HG03575 (cell line): ENCODE measurements at regions not wholly inside any gene's neighbourhood (a gene's known extent, or its start where the extent isn't known, plus 50 kb on each side); places are given as distances from the start of the nearest gene placed in this dataset.
"Not testable (repeated sequence)": the region's sequence is repeated elsewhere in the genome, so short reads cannot be mapped to it uniquely, and the experiment has no call there.

Experiments
- ATAC-seq: cut with Tn5 transposase; IDR thresholded peaks from one replicate; pipeline ENCODE4 v1.9.1; 2021; ENCODE audit not compliant: unreplicated experiment, insufficient number of reproducible peaks, low FRiP score; ENCODE audit errors: extremely low read depth

- ATAC-seq = no peak
Observed at GRCh38 chr3:177249203-177249602, 51.9 kb upstream of the TBL1XR1 start.

- no peak for ATAC-seq
Observed at GRCh38 chr3:177250151-177250550, 52.9 kb upstream of the TBL1XR1 start.

GRCh38 chr3:177251755-177252154 lies 54.5 kb upstream of the TBL1XR1 start:
- no peak for ATAC-seq

GRCh38 chr3:177257006-177257405 lies 59.7 kb upstream of the TBL1XR1 start:
- no peak for ATAC-seq

GRCh38 chr3:177257625-177258024 lies 60.3 kb upstream of the TBL1XR1 start:
- no peak for ATAC-seq

GRCh38 chr3:177262396-177262795 lies 65.1 kb upstream of the TBL1XR1 start:
- no peak for ATAC-seq

GRCh38 chr3:177263615-177264368 lies 66.5 kb upstream of the TBL1XR1 start:
- ATAC-seq = no peak

- not testable (repeated sequence) for ATAC-seq
Observed at GRCh38 chr3:177271811-177272501, 74.7 kb upstream of the TBL1XR1 start.

- no peak for ATAC-seq
Observed at GRCh38 chr3:177278016-177278415, 80.7 kb upstream of the TBL1XR1 start.

GRCh38 chr3:177279118-177279815 lies 82.0 kb upstream of the TBL1XR1 start:
- no peak for ATAC-seq

GRCh38 chr3:177281292-177282118 lies 84.2 kb upstream of the TBL1XR1 start:
- no peak for ATAC-seq

- no peak for ATAC-seq
Observed at GRCh38 chr3:177282119-177282655, 84.9 kb upstream of the TBL1XR1 start.

GRCh38 chr3:177283983-177284382 lies 86.7 kb upstream of the TBL1XR1 start:
- no peak for ATAC-seq

GRCh38 chr3:177284383-177284881 lies 87.2 kb upstream of the TBL1XR1 start:
- ATAC-seq = no peak

- no peak for ATAC-seq
Observed at GRCh38 chr3:177286034-177286433, 88.8 kb upstream of the TBL1XR1 start.

- ATAC-seq = no peak
Observed at GRCh38 chr3:177287231-177287630, 89.9 kb upstream of the TBL1XR1 start.

GRCh38 chr3:177290633-177291032 lies 93.4 kb upstream of the TBL1XR1 start:
- no peak for ATAC-seq

GRCh38 chr3:177294221-177294620 lies 96.9 kb upstream of the TBL1XR1 start:
- no peak for ATAC-seq

GRCh38 chr3:177295116-177295515 lies 97.8 kb upstream of the TBL1XR1 start:
- no peak for ATAC-seq
